ENCODE measurements at regions not wholly inside any gene's neighbourhood (a gene's known extent, or its start where the extent isn't known, plus 50 kb on each side); places are given as distances from the start of the nearest gene placed in this dataset.

- Histone ChIP-seq H3K27me3 (no peaks in the 10 kb centered on the region), H3K4me3 (no peak overlapping the region), H3K9me3 (no peaks in the 10 kb centered on the region), H3K27ac (no peak overlapping the region), H3K4me1 (no peaks in the 10 kb centered on the region), H3K36me3 (no peaks in the 10 kb centered on the region)
- intact Hi-C loops (cut with DNase I; ENCODE audit: low total_unique reads) = no loop called here
- DNase-seq = no peak
- no peak for TF ChIP-seq POLR2A (IDR thresholded peaks at IDR 0.05)
- TF ChIP-seq, protein P1, sequence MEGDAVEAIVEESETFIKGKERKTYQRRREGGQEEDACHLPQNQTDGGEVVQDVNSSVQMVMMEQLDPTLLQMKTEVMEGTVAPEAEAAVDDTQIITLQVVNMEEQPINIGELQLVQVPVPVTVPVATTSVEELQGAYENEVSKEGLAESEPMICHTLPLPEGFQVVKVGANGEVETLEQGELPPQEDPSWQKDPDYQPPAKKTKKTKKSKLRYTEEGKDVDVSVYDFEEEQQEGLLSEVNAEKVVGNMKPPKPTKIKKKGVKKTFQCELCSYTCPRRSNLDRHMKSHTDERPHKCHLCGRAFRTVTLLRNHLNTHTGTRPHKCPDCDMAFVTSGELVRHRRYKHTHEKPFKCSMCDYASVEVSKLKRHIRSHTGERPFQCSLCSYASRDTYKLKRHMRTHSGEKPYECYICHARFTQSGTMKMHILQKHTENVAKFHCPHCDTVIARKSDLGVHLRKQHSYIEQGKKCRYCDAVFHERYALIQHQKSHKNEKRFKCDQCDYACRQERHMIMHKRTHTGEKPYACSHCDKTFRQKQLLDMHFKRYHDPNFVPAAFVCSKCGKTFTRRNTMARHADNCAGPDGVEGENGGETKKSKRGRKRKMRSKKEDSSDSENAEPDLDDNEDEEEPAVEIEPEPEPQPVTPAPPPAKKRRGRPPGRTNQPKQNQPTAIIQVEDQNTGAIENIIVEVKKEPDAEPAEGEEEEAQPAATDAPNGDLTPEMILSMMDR (IDR thresholded peaks at IDR 0.05) = no peak
Measured at GRCh38 chr11:45748801-45749200, 56.1 kb upstream of the SLC35C1 start.

DNA sequence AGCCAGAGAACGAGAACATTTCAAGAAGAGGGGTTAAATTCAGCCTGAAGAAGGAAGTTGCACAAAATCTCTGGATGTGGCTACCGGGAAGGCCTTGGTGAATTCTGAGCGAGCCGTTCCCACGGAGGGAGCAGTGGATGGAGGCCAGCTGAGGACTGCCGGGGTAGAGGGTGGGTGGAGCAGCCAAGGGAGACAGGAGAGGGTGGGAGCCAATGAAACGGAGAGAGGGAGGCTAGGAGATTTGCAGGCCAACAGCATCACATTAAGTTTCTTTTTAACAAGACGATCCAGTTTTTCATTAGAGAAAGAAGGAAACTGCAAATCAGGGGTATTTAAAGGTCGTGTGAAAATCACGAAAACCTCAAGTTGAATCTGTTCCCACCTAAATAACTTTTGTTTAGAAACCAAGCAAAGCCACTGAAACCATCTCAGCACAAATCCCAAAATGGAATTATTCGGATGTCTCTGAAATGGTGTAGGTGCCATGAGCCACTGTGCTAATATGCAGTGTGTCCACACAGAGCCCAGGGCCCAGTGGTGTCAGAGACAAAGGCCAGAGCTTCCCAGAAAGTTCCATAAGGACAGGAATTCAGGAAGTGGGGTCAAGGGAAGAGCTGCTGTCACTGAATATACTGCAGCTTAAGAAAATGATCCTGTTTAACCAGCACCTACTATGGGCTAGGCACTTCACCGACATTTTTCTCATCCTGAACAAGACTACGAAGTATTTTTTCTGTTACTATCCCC is 59.7 kb upstream of the SLC35C1 start:
- intact Hi-C loops (cut with DNase I; ENCODE audit: low total_unique reads) = no loop called here
- DNase-seq = peak; percentile 49 to 76
- Histone ChIP-seq H3K4me3 (no peak overlapping the region), H3K27ac (peak overlapping the region; percentile 13 to 45), H3K4me1 (no peaks in the 10 kb centered on the region), H3K9me3 (no peaks in the 10 kb centered on the region), H3K27me3 (no peaks in the 10 kb centered on the region), H3K36me3 (no peaks in the 10 kb centered on the region)
- TF ChIP-seq POLR2A (IDR thresholded peaks at IDR 0.05) = no peak
- TF ChIP-seq, protein P1 (IDR thresholded peaks at IDR 0.05) = no peak

- TF ChIP-seq POLR2A (IDR thresholded peaks at IDR 0.05) = no peak
- TF ChIP-seq, protein P1 (IDR thresholded peaks at IDR 0.05) = no peak
- Histone ChIP-seq H3K9me3 (no peaks in the 10 kb centered on the region), H3K27me3 (no peaks in the 10 kb centered on the region), H3K4me3 (no peak overlapping the region), H3K27ac (no peak overlapping the region), H3K36me3 (no peaks in the 10 kb centered on the region), H3K4me1 (no peaks in the 10 kb centered on the region)
- DNase-seq = no peak
- intact Hi-C loops (cut with DNase I; ENCODE audit: low total_unique reads) = no loop called here
Measured at GRCh38 chr11:45743556-45744468, 61.1 kb upstream of the SLC35C1 start.

DNA sequence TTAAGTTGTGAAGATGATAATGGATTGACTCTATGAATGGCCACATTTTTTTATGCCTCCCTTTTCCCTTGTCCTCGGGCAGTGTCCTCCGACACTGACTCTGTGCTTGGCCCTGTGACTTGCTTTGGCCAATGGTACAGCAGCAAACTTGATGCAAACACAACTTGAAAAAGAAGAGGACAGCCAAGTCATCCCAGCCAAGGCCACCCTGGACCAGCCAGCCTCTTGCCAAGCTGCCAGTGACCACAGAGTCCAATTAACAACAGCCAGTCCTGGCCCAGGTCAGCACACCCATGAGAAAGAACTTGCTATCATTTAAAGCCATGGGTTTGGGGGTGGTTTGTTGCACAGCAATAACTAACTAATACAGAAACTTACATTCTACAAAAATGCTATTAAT is 63.4 kb upstream of the SLC35C1 start:
- Histone ChIP-seq H3K27me3 (no peaks in the 10 kb centered on the region), H3K27ac (no peak overlapping the region), H3K36me3 (no peaks in the 10 kb centered on the region), H3K4me1 (no peaks in the 10 kb centered on the region), H3K4me3 (no peak overlapping the region), H3K9me3 (no peaks in the 10 kb centered on the region)
- TF ChIP-seq, protein P1 (IDR thresholded peaks at IDR 0.05) = no peak
- TF ChIP-seq POLR2A (IDR thresholded peaks at IDR 0.05) = no peak
- no peak for DNase-seq
- intact Hi-C loops (cut with DNase I; ENCODE audit: low total_unique reads) = no loop called here

GRCh38 chr11:45741032-45741431 is 63.9 kb upstream of the SLC35C1 start:
- H3K9me3 ChIP-seq = no peaks in the 10 kb centered on the region
- no peaks in the 10 kb centered on the region for H3K36me3 ChIP-seq
- intact Hi-C loops (cut with DNase I; ENCODE audit: low total_unique reads) = no loop called here
- DNase-seq = no peak
- no peak for TF ChIP-seq POLR2A (IDR thresholded peaks at IDR 0.05)
- TF ChIP-seq, protein P1 (IDR thresholded peaks at IDR 0.05) = no peak
- H3K27ac ChIP-seq = no peak overlapping the region
- H3K4me3 ChIP-seq = no peak overlapping the region
- H3K27me3 ChIP-seq = no peaks in the 10 kb centered on the region
- no peaks in the 10 kb centered on the region for H3K4me1 ChIP-seq

Measured in uterus (tissue), 3 donors.